HCT116 (cell line): ENCODE measurements at regions not wholly inside any gene's neighbourhood (a gene's known extent, or its start where the extent isn't known, plus 50 kb on each side); places are given as distances from the start of the nearest gene placed in this dataset.
"Not testable (repeated sequence)": the region's sequence is repeated elsewhere in the genome, so short reads cannot be mapped to it uniquely, and the experiment has no call there.

Source experiments
- ATAC-seq: fragments of 200-7000 bp; cut with Tn5 transposase; 2 replicates; pipeline ENCODE4 v1.9.1; 2020; ENCODE audit warnings: mild to moderate bottlenecking, moderate library complexity
- BruUV-seq: library from RNA; stranded (reverse); fragments of 400-500 nt; replicated peaks from 2 replicates; lab custom pipeline; 2021; lab: Mats Ljungman, UMichigan
- CTCF ChIA-PET: fragments of 300-600 bp; sonication (Branson Sonifier 250); formaldehyde crosslinking; loops from one replicate; lab custom pipeline; 2021; ENCODE audit warnings: antibody characterized with exemption; lab: Charles Lee
- POLR2A ChIA-PET: fragments of 300-600, 350-600 bp; sonication (Branson Sonifier 250); formaldehyde crosslinking; loops from one replicate; lab custom pipeline; 2021; ENCODE audit warnings: antibody characterized with exemption; lab: Charles Lee
- RAD21 ChIA-PET, 2 experiments: fragments of 300-600 bp; sonication (Branson Sonifier 250); formaldehyde crosslinking; loops; one replicate each; lab custom pipeline; 2023; ENCODE audit warnings: low total read pairs in 2 of 2; ENCODE audit not compliant: uncharacterized antibody in 2 of 2, unreplicated experiment in 2 of 2, low non-redundant PET in 1 of 2; lab: Charles Lee
- DNase-seq: peaks from one replicate; pipeline ENCODE4 v3.0.0-alpha.2; 2010; ENCODE audit warnings: low read depth, low spot score
- H2AFZ ChIP-seq: fragments of 200-600 bp; shearing (Covaris generic), sonication (generic); 2 replicates; pipeline ENCODE4 v1.6.1; 2017; ENCODE audit warnings: low read depth, mixed run types, mixed read lengths, antibody characterized with exemption, low read length; ENCODE audit not compliant: poor library complexity, severe bottlenecking
- H3K27ac ChIP-seq: 2 replicates; pipeline ENCODE4 v1.5.1; 2012; ENCODE audit warnings: low read depth, low read length
- H3K27me3 ChIP-seq: fragments of 200-600 bp; sonication (generic); 2 replicates; pipeline ENCODE4 v1.6.1; 2016; ENCODE audit warnings: mixed run types, low read length, mixed read lengths; ENCODE audit not compliant: insufficient read depth
- H3K36me3 ChIP-seq, 2 experiments: fragments of 200-500 bp in 1 of 2; fragments of 200-600 bp in 1 of 2; sonication (Bioruptor generic) in 1 of 2; sonication (generic) in 1 of 2; 2 replicates each; pipeline versions ENCODE4 v1.5.1 to v1.6.1; 2014 to 2016; ENCODE audit warnings: low read length in 2 of 2, inconsistent platforms in 1 of 2, mixed read lengths in 1 of 2, mixed run types in 1 of 2; ENCODE audit not compliant: insufficient read depth in 2 of 2, control insufficient read depth in 1 of 2
- H3K4me1 ChIP-seq, 2 experiments: fragments of 200-600 bp in 1 of 2; sonication (generic) in 1 of 2; 2 replicates each; pipeline versions ENCODE4 v1.5.1 to v1.6.1; 2012 to 2017; ENCODE audit warnings: low read length in 2 of 2, inconsistent platforms in 1 of 2, mild to moderate bottlenecking in 1 of 2, mixed read lengths in 1 of 2, mixed run types in 1 of 2, moderate library complexity in 1 of 2; ENCODE audit not compliant: insufficient read depth in 2 of 2, control insufficient read depth in 1 of 2
- H3K4me2 ChIP-seq: fragments of 200-600 bp; sonication (generic); 2 replicates; pipeline ENCODE4 v1.6.1; 2017; ENCODE audit warnings: mixed run types, low read length, mixed read lengths
- H3K4me3 ChIP-seq, 2 experiments: fragments of 200-600 bp in 1 of 2; sonication (generic) in 1 of 2; replicated peaks in 1 of 2; 2 replicates each; pipeline ENCODE4 v1.5.1; 2011 to 2016; ENCODE audit warnings: low read length in 2 of 2, control low read depth in 1 of 2, low read depth in 1 of 2, mild to moderate bottlenecking in 1 of 2, mixed read lengths in 1 of 2, mixed run types in 1 of 2
- H3K79me2 ChIP-seq: fragments of 200-600 bp; sonication (generic); 2 replicates; pipeline ENCODE4 v1.6.1; 2017; ENCODE audit warnings: mild to moderate bottlenecking, mixed run types, low read length, moderate library complexity, mixed read lengths; ENCODE audit not compliant: insufficient read depth
- H3K9ac ChIP-seq: fragments of 200-600 bp; sonication (generic); 2 replicates; pipeline ENCODE4 v1.6.1; 2016; ENCODE audit warnings: low read length, mixed read lengths
- H3K9me2 ChIP-seq: fragments of 200-600 bp; sonication (generic), shearing (Covaris generic); 2 replicates; pipeline ENCODE4 v1.6.1; 2017; ENCODE audit warnings: mixed run types, mild to moderate bottlenecking, moderate library complexity; ENCODE audit not compliant: insufficient read depth
- H3K9me3 ChIP-seq, 2 experiments: fragments of 200-500 bp in 1 of 2; fragments of 200-600 bp in 1 of 2; sonication (Bioruptor generic) in 1 of 2; sonication (generic) in 1 of 2; 2 replicates each; pipeline ENCODE4 v1.6.1; 2014 to 2017; ENCODE audit warnings: low read length in 2 of 2, mixed read lengths in 2 of 2, inconsistent platforms in 1 of 2, low read depth in 1 of 2, mild to moderate bottlenecking in 1 of 2, mixed run types in 1 of 2, moderate library complexity in 1 of 2; ENCODE audit not compliant: control insufficient read depth in 1 of 2, insufficient read depth in 1 of 2
- H4K20me1 ChIP-seq: fragments of 200-600 bp; sonication (generic), shearing (Covaris generic); 2 replicates; pipeline ENCODE4 v1.6.1; 2017; ENCODE audit warnings: mixed run types, mild to moderate bottlenecking, moderate library complexity; ENCODE audit not compliant: insufficient read depth
- ATF3 ChIP-seq: IDR thresholded peaks from 2 replicates; pipeline ENCODE4 v1.6.1; 2012
- CBX3 ChIP-seq: IDR thresholded peaks from 2 replicates; pipeline ENCODE4 v1.6.1; 2012; ENCODE audit warnings: low read depth
- CEBPB ChIP-seq: IDR thresholded peaks from 2 replicates; pipeline ENCODE4 v1.6.1; 2012; ENCODE audit warnings: low read depth
- CTCF ChIP-seq, 3 experiments: fragments of 200-600 bp in 1 of 3; sonication (generic) in 1 of 3; IDR thresholded peaks in 2 of 3; conservative IDR thresholded peaks in 1 of 3; 2 replicates each; pipeline ENCODE4 v1.5.1; 2012 to 2017; ENCODE audit warnings: low read depth in 2 of 3, low read length in 2 of 3, antibody characterized with exemption in 1 of 3, borderline replicate concordance in 1 of 3, control low read depth in 1 of 3, mild to moderate bottlenecking in 1 of 3, mixed read lengths in 1 of 3, mixed run types in 1 of 3, moderate library complexity in 1 of 3; ENCODE audit not compliant: insufficient read depth in 1 of 3
- EGR1 ChIP-seq: IDR thresholded peaks from 2 replicates; pipeline ENCODE4 v1.6.1; 2012; ENCODE audit warnings: low read depth
- ELF1 ChIP-seq: IDR thresholded peaks from 2 replicates; pipeline ENCODE4 v1.6.1; 2012; ENCODE audit warnings: low read depth, borderline replicate concordance
- EZH2 ChIP-seq: fragments of 200-600 bp; sonication (generic); IDR thresholded peaks from 2 replicates; pipeline ENCODE4 v1.6.1; 2017; ENCODE audit warnings: antibody characterized with exemption, mixed run types
- EZH2phosphoT487 ChIP-seq: fragments of 200-600 bp; IDR thresholded peaks from 2 replicates; pipeline ENCODE4 v1.6.1; 2018; ENCODE audit warnings: antibody characterized with exemption, borderline replicate concordance
- FOSL1 ChIP-seq: IDR thresholded peaks from 2 replicates; pipeline ENCODE4 v1.6.1; 2012; ENCODE audit warnings: low read depth
- JUND ChIP-seq: IDR thresholded peaks from 2 replicates; pipeline ENCODE4 v1.6.1; 2012
- POLR2AphosphoS5 ChIP-seq: IDR thresholded peaks from 2 replicates; pipeline ENCODE4 v1.6.1; 2011; ENCODE audit warnings: mild to moderate bottlenecking, low read depth, low read length, moderate library complexity
- REST ChIP-seq: IDR thresholded peaks from 2 replicates; pipeline ENCODE4 v1.6.1; 2012; ENCODE audit warnings: low read depth
- SIN3A ChIP-seq: IDR thresholded peaks from 2 replicates; pipeline ENCODE4 v1.6.1; 2012; ENCODE audit warnings: low read depth
- SP1 ChIP-seq: IDR thresholded peaks from 2 replicates; pipeline ENCODE4 v1.6.1; 2012; ENCODE audit warnings: low read depth
- SRF ChIP-seq: IDR thresholded peaks from 2 replicates; pipeline ENCODE4 v1.6.1; 2012; ENCODE audit warnings: low read depth
- TCF7L2 ChIP-seq: IDR thresholded peaks from 2 replicates; pipeline ENCODE4 v1.7.0; 2011; ENCODE audit warnings: borderline replicate concordance, inconsistent platforms; ENCODE audit not compliant: insufficient read depth, insufficient read length; ENCODE audit errors: extremely low read depth
- YY1 ChIP-seq: IDR thresholded peaks from 2 replicates; pipeline ENCODE4 v1.6.1; 2011; ENCODE audit warnings: low read length, low read depth, moderate library complexity, mild to moderate bottlenecking; ENCODE audit not compliant: insufficient replicate concordance; ENCODE audit errors: extremely low read depth
- ZFX ChIP-seq: fragments of 450-650 bp; IDR thresholded peaks from 2 replicates; pipeline ENCODE4 v1.6.1; 2017
- ZNF274 ChIP-seq: fragments of 200-500 bp; sonication (Bioruptor generic); IDR thresholded peaks from 2 replicates; pipeline ENCODE4 v1.6.1; 2014; ENCODE audit warnings: mild to moderate bottlenecking, low read depth, low read length, inconsistent platforms
- intact Hi-C: fragments of 100-400 bp; cut with micrococcal nuclease; formaldehyde crosslinking; loops from 2 replicates; pipeline ENCODE4 v1.10.0; 2022

DNA sequence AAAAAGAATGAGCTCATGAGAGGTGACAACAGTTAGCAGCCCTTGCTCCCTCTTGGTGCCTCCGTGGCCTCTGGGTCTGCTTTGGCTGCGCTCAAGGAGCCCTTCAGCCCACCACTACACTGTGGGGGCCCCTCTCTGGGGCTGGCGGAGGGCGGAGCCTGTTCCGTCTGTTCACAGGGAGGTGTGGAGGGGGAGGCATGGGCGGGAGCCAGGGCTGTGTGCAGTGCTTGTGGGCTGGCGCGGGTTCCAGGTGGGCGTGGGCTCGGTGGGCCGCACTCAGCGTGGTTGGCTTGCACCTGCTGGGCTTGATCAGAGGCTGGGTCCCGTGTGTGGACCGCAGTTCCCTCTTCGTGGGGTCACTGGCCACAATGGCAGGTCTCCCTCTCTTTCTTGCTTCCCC, 953.4 kb upstream of the PRR20A start:
- DNase-seq (no peak), ATAC-seq (no peak)
- Histone ChIP-seq H3K79me2 (no peaks in the 10 kb centered on the region), H3K9me3 (peaks cover 6 to 12% of the 10 kb centered on the region in 2 experiments; a peak in 3 of 4 replicates), H3K9me2 (no peaks in the 10 kb centered on the region), H3K36me3 (no peaks in the 10 kb centered on the region), H3K27me3 (no peaks in the 10 kb centered on the region), H3K4me2 (no peak overlapping the region), H3K27ac (no peak overlapping the region), H3K4me1 (no peaks in the 10 kb centered on the region), H4K20me1 (no peaks in the 10 kb centered on the region), H3K9ac (no peak overlapping the region), H3K4me3 (no peak overlapping the region), H2AFZ (no peak overlapping the region)
- no peak for TF ChIP-seq ZFX
- no peak for TF ChIP-seq JUND
- TF ChIP-seq POLR2AphosphoS5: no peak
- TF ChIP-seq YY1: no peak
- TF ChIP-seq TCF7L2: no peak
- TF ChIP-seq SP1: no peak
- TF ChIP-seq FOSL1: no peak
- no peak for TF ChIP-seq ATF3
- no peak for TF ChIP-seq REST
- no peak for TF ChIP-seq CBX3
- TF ChIP-seq CTCF (IDR thresholded peaks at IDR 0.05 in 2 of 3, conservative IDR thresholded peaks at IDR 0.05 in 1 of 3; ENCODE audit: borderline replicate concordance in 1 of 3, insufficient read depth in 1 of 3, low read depth in 2 of 3, low read length in 2 of 3): no peak
- no peak for TF ChIP-seq SIN3A
- TF ChIP-seq ELF1: no peak
- TF ChIP-seq CEBPB: no peak
- no peak for TF ChIP-seq EZH2phosphoT487
- no peak for TF ChIP-seq EGR1
- TF ChIP-seq SRF: no peak
- TF ChIP-seq EZH2: no peak
- no peak for TF ChIP-seq ZNF274
- intact Hi-C loops: no loop called here
- ChIA-PET POLR2A (no interaction called here), RAD21 (no interaction called here), CTCF (no interaction called here)
- BruUV-seq: no TSS peak

DNA sequence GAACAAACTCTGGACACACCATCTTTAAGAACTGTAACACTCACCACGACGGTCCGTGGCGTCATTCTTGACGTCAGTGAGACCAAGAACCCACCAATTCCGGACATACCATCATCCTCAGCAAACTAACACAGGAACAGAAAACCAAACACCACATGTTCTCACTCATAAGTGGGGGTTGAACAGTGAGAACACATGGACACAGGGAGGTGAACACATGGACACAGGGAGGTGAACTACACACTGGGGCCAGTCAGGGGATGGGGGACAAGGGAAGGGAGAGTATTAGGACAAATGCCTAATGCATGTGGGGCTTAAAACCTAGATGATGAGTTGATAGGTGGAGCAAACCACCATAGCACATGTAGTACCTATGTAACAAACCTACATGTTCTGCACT, 952.1 kb upstream of the PRR20A start:
- H3K79me2 ChIP-seq, H3K9ac ChIP-seq, H3K4me1 ChIP-seq, DNase-seq, H3K27me3 ChIP-seq, ATAC-seq, intact Hi-C loops, H3K36me3 ChIP-seq, BruUV-seq, H3K9me3 ChIP-seq, H3K4me2 ChIP-seq, H3K9me2 ChIP-seq, CTCF ChIA-PET, POLR2A ChIA-PET, RAD21 ChIA-PET, H3K4me3 ChIP-seq, H4K20me1 ChIP-seq, H3K27ac ChIP-seq, H2AFZ ChIP-seq: not testable (repeated sequence)
